HFF-Myc (cell line): ENCODE measurements at regions not wholly inside any gene's neighbourhood (a gene's known extent, or its start where the extent isn't known, plus 50 kb on each side); places are given as distances from the start of the nearest gene placed in this dataset.
"Not testable (repeated sequence)": the region's sequence is repeated elsewhere in the genome, so short reads cannot be mapped to it uniquely, and the experiment has no call there.

Experiments used
- DNase-seq: peaks from one replicate; pipeline ENCODE4 v3.0.0-alpha.2; 2011; ENCODE audit warnings: low read depth; ENCODE audit errors: extremely low read depth
- H3K4me3 ChIP-seq: replicated peaks from 2 replicates; pipeline ENCODE4 v1.5.1; 2011; ENCODE audit warnings: low read depth, mild to moderate bottlenecking, control low read depth, low read length
- CTCF ChIP-seq: IDR thresholded peaks from 2 replicates; pipeline ENCODE4 v1.5.1; 2012; ENCODE audit warnings: mild to moderate bottlenecking, low read depth, low read length, control low read depth; ENCODE audit errors: missing control alignments

- no peak for DNase-seq
- no peak for TF ChIP-seq CTCF
- no peak overlapping the region for H3K4me3 ChIP-seq
Observed at GRCh38 chr7:112669306-112669705, 120.9 kb downstream of the TMEM168 start.

- no peak for TF ChIP-seq CTCF
- no peak for DNase-seq
- no peak overlapping the region for H3K4me3 ChIP-seq
Observed at GRCh38 chr7:112670193-112670592, 120.0 kb downstream of the TMEM168 start.

- no peak for DNase-seq
Observed at GRCh38 chr7:112678626-112679025, 111.6 kb downstream of the TMEM168 start.

DNA sequence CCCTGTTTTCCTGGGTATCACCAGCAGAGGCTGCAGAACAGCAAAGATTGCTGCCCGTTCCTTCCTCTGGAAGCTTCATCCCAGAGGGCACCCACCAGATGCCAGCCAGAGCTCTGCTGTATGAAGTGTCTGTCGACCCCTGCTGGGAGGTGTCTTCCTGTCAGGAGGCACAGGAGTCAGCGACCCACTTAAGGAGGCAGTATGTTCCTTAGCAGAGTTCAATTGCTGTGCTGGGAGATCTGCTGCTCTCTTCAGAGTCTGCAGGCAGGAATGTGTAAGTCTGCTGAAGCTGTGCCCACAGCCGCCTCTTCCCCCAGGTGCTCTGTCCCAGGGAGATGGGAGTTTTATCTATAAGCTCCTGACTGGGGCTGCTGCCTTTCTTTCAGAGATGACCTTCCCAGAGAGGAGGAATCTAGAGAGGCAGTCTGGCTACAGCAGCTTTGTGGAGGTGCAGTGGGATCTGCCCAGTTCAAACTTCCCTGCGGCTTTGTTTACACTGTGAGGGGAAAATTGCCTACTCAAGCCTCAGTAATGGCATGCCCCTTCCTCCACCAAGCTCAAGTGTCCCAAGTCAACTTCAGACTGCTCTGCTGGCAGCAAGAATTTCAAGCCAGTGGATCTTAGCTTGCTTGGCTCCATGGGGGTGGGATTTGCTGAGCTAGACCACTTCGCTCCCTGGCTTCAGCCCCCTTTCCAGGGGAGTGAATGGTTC lies 100.6 kb downstream of the TMEM168 start:
- H3K4me3 ChIP-seq, DNase-seq: not testable (repeated sequence)
- peak; percentile 10 for TF ChIP-seq CTCF

More at GRCh38 chr7:112678626-112679025, 111.6 kb downstream of the TMEM168 start:
- H3K4me3 ChIP-seq, result no peak overlapping the region
- TF ChIP-seq CTCF, result no peak

DNA sequence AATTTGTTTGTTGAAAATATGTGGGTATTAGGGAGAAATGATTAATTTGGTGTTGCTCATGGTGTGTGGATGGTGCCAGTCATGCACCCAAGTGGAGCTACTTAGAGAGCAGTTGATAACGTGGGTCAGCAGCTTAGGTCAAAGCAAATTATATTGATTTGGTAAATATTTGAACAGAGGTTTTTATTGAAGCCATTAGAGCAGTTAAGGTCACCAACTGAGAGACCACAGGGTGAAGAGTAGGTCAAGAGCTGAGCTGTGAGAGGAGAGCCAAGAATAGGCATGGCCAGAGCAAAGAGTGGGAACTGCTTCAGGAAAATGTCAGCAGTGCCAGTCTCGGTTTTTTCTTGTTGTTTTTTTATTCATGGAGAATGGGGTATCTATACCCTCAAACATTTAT lies 97.9 kb downstream of the TMEM168 start:
- no peak for TF ChIP-seq CTCF
- no peak overlapping the region for H3K4me3 ChIP-seq
- no peak for DNase-seq

DNA sequence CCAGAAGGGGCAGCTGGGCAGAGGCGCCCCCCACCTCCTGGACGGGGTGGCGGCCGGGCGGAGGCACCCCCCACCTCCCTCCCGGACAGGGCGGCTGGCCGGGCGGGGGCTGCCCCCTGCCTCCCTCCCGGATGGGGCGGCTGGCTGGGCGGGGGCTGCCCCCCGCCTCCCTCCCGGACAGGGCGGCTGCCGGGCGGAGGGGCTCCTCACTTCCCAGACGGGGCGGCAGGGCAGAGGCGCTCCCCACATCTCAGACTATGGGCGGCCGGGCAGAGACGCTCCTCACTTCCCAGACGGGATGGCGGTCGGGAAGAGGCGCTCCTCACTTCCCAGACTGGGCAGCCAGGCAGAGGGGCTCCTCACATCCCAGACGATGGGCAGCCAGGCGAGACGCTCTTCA lies 93.0 kb downstream of the TMEM168 start:
- not testable (repeated sequence) for DNase-seq, H3K4me3 ChIP-seq

GRCh38 chr7:112699725-112700513 lies 90.3 kb downstream of the TMEM168 start:
- DNase-seq, result no peak
- no peak overlapping the region for H3K4me3 ChIP-seq
- no peak for TF ChIP-seq CTCF
